ELF-1 (cell line): ENCODE measurements at regions not wholly inside any gene's neighbourhood (a gene's known extent, or its start where the extent isn't known, plus 50 kb on each side); places are given as distances from the start of the nearest gene placed in this dataset.

Experiments
- DNase-seq: peaks from one replicate; pipeline ENCODE4 v3.0.0-alpha.2; 2016; ENCODE audit warnings: low read depth, low spot score

- no peak for DNase-seq
Measured at GRCh38 chr5:115377468-115378217, 81.2 kb upstream of the CCDC112 start.

GRCh38 chr5:115375893-115376292 lies 79.4 kb upstream of the CCDC112 start:
- no peak for DNase-seq

DNA sequence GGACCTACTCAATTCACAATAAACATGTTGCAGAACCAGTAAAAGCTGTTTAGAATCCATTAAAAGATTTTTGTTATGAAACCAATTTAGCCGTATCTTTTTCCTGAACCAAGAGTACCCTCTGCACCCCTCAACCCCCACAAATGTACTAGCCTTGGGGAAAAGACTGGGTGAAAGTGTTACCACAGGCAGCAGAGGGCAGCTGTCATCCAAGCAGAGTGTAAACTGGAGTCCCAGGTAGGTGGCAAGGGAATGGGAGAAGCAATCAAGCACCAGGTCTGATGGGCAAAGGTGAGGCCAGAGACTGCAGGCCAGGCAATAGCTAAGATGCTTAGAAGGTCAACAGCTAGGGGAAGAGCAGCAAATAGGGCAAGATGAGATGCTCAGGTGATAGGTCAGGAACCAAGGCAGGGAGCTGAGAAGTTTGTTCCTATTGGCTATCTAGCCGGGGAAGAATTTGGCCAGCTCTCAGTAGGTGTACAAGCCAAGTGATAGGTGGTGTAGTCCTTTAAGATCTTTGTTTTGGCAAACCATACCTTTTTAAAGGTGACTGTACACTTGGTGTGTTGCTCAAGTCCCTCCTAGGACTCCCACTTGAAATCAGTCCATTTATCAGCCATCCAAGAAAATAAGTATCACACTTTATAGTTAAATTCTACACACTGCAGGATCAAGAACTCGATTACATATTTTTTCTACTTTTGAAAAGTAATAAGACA lies 77.8 kb upstream of the CCDC112 start:
- no peak for DNase-seq

DNA sequence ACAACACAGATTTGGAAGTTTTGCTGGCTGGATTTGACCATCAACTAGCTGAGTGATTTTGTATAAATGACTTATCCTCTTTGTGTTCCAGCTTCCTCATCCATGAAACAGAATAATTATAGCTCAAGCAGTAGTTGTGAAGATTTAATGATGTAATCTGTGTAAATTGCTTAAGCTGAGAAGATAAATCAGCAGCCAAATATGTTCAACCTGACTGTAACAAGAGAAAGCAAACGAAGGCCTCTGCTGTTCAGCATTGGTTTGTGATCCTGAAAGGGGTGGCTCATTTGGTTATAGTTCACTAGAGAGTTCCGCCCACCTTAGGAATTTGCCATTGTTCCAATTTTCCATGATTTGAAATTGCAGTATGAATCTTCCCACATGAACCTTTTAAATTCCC lies 75.7 kb upstream of the CCDC112 start:
- DNase-seq = no peak

DNA sequence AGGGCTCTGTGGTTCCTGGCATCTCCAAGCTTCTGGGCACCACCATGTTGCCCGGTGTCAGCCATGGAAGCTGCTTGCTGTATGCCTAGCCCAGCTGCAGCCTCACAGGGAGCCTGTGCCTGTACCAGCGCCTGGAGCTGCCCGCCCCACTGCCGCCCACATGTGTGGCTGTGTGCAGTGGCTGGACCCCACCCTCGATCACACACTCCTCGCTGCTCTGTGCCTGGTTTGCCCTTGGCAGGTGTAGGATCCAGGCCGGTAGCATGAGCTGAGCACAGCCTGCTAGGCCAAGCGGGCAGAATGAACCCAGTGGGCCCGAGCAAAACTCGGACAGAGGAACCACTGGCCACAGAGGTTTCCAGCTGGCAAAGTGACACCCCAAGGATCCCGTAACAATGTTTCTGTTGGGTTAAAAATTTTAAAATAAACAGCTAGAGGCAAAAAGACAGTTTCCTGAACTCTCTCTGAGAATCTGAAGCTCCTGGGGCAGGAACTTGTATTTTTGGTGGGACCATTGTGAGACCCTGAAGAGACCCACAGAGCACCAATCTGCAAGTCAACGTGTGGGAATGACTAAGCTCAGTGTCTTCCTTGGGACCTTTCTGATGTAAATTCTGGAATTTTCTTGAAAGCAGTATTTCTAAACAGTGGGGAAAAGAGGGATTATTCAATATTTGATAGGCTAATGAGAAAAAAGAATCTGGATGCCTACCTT lies 73.1 kb upstream of the CCDC112 start:
- no peak for DNase-seq

- DNase-seq = peak; percentile 40
Measured at GRCh38 chr5:115366223-115366622, 69.8 kb upstream of the CCDC112 start.

GRCh38 chr5:115363879-115364278 lies 67.4 kb upstream of the CCDC112 start:
- no peak for DNase-seq

GRCh38 chr5:115360046-115360685 lies 63.7 kb upstream of the CCDC112 start:
- DNase-seq = no peak

DNA sequence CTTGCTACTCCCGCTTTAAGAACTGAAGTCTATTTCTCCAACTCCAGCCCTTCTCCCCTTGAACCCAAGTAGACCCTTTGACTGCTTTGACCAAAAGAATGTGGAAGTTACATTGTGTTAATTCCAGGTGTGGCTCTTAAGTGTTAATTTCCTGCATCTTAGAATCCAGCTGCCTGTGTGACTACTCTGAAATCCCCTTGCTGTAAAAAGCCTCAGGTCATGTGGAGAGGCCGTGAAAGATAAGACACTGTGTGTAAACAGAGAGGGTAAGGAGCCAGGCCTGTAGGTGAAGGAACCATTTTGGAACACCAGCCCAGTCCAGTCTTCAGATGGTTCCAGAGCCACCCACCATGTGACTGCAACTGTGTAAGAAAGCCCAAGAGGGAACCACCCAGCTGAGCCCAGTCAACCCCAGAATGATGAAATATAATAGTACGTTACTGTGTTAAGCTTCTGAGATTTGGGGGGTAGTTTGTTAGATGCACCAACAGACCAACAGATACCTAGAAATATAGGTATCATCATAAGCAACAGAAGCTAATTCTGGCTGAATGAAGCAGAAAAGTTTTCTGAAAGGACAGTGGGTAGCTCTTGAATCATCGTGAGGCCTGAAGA lies 59.4 kb upstream of the CCDC112 start:
- peak; percentile 42 for DNase-seq

DNA sequence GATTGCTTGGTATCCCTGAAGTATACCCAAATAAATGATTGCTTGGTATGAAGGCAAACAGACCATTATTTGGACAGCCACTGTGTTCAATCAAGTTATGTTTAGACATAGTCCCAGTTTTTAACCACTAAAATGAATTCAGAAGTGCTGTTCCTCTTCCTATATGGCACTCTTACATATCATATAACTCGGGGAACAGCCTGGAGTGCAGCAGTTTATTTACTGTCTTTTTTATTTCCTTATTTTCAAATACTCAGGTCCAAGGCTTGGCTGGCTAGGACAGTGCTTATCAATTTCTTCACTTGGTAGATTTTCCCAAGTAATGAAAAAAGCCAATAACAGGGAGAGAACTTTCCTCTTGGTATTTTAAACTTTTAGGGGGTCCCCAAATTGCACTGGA lies 58.6 kb upstream of the CCDC112 start:
- no peak for DNase-seq

DNA sequence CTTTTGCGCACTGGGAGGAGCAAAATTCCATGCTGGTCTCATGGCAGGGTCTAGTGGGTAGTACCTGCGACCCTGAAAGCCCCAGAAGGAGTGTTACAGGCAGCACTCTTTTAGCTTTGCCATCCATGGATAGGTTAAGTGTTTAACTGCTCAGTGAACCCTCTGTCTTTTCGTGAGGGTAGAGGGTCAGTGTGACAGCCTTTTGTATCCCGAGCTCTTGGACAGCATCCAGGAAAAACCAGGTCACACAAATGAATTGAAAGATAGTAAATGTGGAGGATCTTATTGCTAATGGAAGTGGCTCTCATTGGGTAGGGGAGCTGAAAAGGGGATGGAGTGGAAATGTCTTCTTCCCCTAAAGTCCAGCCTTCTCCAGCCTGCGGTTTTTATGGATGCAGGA lies 57.8 kb upstream of the CCDC112 start:
- no peak for DNase-seq

DNA sequence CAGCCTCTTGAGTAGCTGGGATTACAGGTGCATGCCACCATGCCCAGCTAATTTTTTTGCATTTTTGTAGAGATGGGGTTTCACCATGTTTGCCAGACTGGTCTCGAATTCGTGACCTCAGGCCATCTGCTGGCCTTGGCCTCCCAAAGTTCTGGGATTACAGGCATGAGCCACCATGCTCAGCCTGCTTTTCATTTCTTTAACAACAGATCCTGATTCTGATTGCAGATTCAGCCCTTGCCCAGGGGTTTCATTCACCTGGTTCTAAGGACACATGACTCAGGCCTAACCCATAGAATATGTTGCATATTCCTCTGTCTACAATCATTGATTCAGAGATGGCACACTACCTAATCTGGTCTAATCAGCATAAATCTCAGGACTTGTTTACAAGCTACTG lies 56.1 kb upstream of the CCDC112 start:
- no peak for DNase-seq

DNA sequence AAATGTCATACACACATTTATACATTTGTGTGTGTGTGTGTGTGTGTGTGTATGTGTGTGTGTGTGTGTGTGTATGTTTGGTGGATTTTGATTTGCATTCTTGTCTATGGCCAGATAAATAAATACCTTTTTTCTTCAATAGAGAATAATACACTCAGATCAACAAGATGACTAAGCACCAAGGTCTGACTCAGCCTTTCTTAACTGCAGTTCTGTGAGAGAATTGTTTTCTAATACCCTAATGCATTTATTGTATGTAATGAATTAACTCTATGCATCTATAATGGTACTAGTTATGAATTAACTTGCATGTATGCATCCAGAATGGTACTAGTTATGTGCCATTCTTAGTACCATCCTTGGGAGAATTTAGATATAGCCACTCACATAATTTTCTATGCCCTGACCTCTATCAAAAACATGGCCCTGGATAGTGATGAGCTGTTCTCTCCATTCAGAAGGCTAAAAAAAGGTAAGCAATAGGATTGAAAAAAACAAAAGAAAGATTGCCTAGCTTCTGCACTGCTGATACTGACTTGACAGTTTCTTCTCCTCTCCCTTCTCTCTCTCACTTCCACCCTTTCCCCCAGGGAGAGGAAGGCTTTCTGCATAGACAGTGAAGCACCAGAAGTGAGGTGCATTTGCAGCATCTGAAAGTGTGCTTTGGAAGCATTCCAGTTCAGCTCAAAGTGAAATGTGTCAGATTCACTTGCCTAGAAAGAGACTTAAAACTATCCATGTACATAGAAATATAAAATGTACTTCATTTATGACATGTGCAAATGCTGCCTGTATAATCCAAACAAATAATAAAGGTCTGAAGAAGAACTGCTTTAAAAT lies 55.1 kb upstream of the CCDC112 start:
- no peak for DNase-seq

- no peak for DNase-seq
Measured at GRCh38 chr5:115350894-115351293, 54.4 kb upstream of the CCDC112 start.

DNA sequence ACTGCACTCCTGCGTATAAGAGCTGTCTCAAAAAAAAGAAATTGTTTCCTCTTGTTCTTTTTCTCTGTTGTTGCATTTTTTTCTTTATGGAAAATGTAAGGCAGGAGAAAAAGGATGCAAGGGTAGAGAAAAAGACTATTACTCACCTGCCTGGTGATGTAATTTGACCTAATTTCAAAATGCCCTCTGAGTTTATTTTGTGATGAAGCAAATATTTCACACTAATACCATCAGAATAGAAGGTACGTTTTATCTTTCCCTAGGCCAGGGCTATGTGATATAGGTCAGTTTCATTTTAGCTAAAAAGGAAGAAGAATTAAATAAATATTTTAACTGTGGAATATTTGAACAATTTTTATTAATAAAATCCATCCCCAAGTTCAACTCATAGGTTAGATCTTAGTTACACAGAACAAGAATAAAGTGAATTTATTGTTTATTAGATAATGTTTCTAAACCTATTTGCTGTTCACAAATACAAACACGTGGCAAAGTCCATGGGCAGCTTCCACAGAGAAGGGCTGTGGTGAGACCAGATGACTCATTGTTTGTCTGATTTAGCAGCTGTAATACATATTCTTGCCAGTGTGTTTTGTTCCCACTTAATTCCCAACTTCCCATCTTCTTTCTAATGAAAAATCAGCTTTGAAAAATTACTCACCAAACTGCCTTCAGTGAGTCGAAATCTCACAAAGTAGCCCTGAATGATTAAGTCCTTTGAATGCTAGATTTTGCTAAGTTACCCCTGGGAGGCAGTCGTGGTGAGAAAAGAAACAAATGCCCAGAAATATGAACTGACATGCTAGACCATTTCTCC lies 52.8 kb upstream of the CCDC112 start:
- DNase-seq = no peak

DNA sequence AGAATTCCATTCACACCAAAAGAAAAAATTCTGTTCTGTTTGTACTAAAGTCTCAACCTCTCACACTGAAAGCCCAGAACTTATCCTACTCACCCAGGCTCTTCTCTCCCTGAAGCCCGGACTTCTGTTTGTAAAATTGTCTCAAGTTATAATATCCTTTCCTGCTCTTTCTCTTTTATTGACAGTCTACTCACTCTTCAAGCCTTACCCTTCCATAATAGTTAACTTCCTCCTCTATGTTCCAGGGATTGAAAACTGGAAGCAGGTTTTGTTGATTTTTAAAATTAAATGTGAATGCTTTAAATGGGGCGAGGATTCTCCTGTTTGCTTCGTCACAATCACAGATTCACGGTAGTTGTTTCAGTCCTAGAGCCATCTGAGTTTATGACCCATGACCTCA lies 51.7 kb upstream of the CCDC112 start:
- DNase-seq = no peak
